Kidney (tissue), 13 donors: ENCODE measurements at regions not wholly inside any gene's neighbourhood (a gene's known extent, or its start where the extent isn't known, plus 50 kb on each side); places are given as distances from the start of the nearest gene placed in this dataset.

Experiments used
- DNase-seq, 5 donors: peaks; one replicate each; pipeline ENCODE4 v3.0.0-alpha.2; 2013 to 2020
- FAIRE-seq: peaks from 2 replicates; lab custom pipeline; 2012; peaks lifted over from hg19 to GRCh38; lab: Jason Lieb, UNC
- H3K27ac ChIP-seq, 2 donors: one replicate each; pipeline ENCODE4 v1.7.0; 2013; ENCODE audit warnings: low read depth in 2 of 2, low read length in 2 of 2, inconsistent platforms in 1 of 2
- H3K27me3 ChIP-seq: one replicate; pipeline ENCODE4 v1.7.1; 2013; ENCODE audit warnings: low read length, inconsistent platforms; ENCODE audit not compliant: control insufficient read depth, insufficient read depth
- H3K36me3 ChIP-seq, 3 donors: one replicate each; pipeline versions ENCODE4 v1.7.0 to v1.7.1; 2013; ENCODE audit warnings: low read length in 3 of 3, control low read depth in 1 of 3, inconsistent platforms in 1 of 3; ENCODE audit not compliant: insufficient read depth in 3 of 3, control insufficient read depth in 2 of 3
- H3K4me1 ChIP-seq, 3 donors: one replicate each; pipeline versions ENCODE4 v1.7.0 to v1.7.1; 2013; ENCODE audit warnings: low read length in 3 of 3, inconsistent platforms in 1 of 3, low read depth in 1 of 3; ENCODE audit not compliant: control insufficient read depth in 2 of 3, insufficient read depth in 2 of 3
- H3K4me3 ChIP-seq, 3 donors: one replicate each; pipeline versions ENCODE4 v1.7.0 to v1.8.1; 2013; ENCODE audit warnings: low read length in 3 of 3, control low read depth in 1 of 3, inconsistent platforms in 1 of 3
- H3K9ac ChIP-seq, 3 donors: one replicate each; pipeline versions ENCODE4 v1.7.0 to v1.7.1; 2013; ENCODE audit warnings: low read length in 3 of 3, control low read depth in 1 of 3, inconsistent platforms in 1 of 3
- H3K9me3 ChIP-seq, 3 donors: one replicate each; pipeline versions ENCODE4 v1.7.0 to v1.7.1; 2013; ENCODE audit warnings: low read length in 3 of 3, control low read depth in 1 of 3, inconsistent platforms in 1 of 3; ENCODE audit not compliant: control insufficient read depth in 2 of 3, insufficient read depth in 1 of 3
- CTCF ChIP-seq: IDR thresholded peaks from 3 replicates; pipeline ENCODE4 v1.5.1; 2012; ENCODE audit warnings: mild to moderate bottlenecking, moderate library complexity, borderline replicate concordance; ENCODE audit not compliant: insufficient read depth; ENCODE audit errors: extremely low read depth
- intact Hi-C: fragments of 100-400 bp; cut with DNase I; formaldehyde crosslinking; loops from one replicate; pipeline ENCODE4 v1.11.1; 2022
- donor health status: control.
- donor health status: control.
- donor health status: control.
- donor health status: control.
- donor health status: control.
- donor health status: DM: yes; HTN: yes; CAD: no.
- donor health status: Normal renal cell carcinoma (clear cell type).

DNA sequence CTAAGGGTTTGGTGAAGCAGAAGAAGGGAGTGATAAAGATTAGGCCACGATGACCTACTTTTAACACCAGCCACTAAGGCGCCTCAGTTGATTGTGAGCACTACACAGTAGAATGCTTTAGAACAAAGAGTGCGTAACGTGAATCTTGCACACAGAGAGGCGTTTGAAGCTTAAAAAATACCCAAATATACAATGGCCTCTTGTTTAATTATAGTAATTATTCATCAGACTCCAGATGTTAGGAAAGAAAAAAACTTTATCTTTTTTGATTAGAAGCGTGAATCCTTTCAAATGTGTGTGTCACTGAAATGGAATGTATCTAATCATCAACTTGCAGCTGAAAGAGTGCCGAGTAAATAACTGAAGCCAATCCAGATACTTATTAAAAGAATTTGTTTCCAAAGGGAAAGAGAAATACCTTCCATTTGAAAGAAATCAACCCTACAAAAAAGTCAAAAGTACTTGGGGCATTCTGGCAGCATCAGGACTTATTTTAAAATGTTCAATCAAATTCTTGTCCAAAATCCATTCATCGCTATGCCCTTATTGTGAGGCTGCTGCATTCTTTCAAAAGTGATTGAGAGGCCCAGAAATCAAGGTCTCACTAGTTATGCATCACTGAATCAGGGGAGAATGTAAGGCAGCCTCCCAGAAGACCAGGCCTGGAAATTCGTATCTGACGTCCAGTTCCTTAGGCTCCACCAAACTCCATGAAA is 337.5 kb downstream of the ZNF608 start:
- no peak for FAIRE-seq
- DNase-seq, result peak in 2 of 5 donors; percentile 36 to 49
- H3K27ac ChIP-seq, result no peak overlapping the region
- no peak for TF ChIP-seq CTCF
- intact Hi-C loops, result no loop called here
- no peaks in the 10 kb centered on the region for H3K9me3 ChIP-seq
- H3K4me3 ChIP-seq, result no peak overlapping the region
- H3K27me3 ChIP-seq, result no peaks in the 10 kb centered on the region
- peaks cover 0 to 2% (median 0%) of the 10 kb centered on the region in 3 donors for H3K4me1 ChIP-seq
- no peaks in the 10 kb centered on the region for H3K36me3 ChIP-seq
- H3K9ac ChIP-seq, result no peak overlapping the region

DNA sequence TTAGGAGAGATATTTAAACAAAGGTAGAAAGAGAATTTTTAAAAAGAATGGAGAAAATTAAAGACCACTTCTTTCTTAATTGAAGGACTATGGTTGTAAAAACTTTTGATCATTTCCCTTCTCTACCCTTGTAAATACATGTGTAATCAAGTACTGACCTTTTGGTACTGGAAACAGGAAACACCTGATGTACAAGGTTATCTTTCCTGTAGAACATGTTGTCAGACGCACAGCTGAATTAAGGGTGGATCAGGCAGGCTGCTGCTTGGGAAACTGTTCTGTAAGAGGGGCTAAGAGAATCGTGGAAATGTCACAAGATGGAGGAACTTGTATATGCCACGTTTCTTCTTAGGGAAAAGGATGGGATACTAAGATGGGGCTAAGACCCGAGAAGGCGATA is 341.6 kb downstream of the ZNF608 start:
- Histone ChIP-seq H3K9me3 (no peaks in the 10 kb centered on the region), H3K27me3 (no peaks in the 10 kb centered on the region), H3K27ac (no peak overlapping the region), H3K4me1 (peaks cover 0 to 4% (median 0%) of the 10 kb centered on the region in 3 donors), H3K36me3 (no peaks in the 10 kb centered on the region), H3K9ac (no peak overlapping the region), H3K4me3 (no peak overlapping the region)
- DNase-seq, result no peak
- no peak for FAIRE-seq
- TF ChIP-seq CTCF, result no peak
- intact Hi-C loops, result no loop called here

GRCh38 chr5:124403281-124403680 is 343.2 kb downstream of the ZNF608 start:
- Histone ChIP-seq H3K27ac (no peak overlapping the region), H3K9ac (no peak overlapping the region), H3K4me3 (no peak overlapping the region), H3K9me3 (no peaks in the 10 kb centered on the region), H3K4me1 (peaks cover 0 to 4% (median 2%) of the 10 kb centered on the region in 3 donors), H3K36me3 (no peaks in the 10 kb centered on the region), H3K27me3 (no peaks in the 10 kb centered on the region)
- no peak for FAIRE-seq
- intact Hi-C loops, result no loop called here
- no peak for TF ChIP-seq CTCF
- DNase-seq, result no peak

GRCh38 chr5:124402144-124402581 is 344.3 kb downstream of the ZNF608 start:
- intact Hi-C loops, result no loop called here

More at GRCh38 chr5:124402144-124402581, 344.3 kb downstream of the ZNF608 start:
- FAIRE-seq (no peak), DNase-seq (no peak)
- H3K27me3 ChIP-seq, result no peaks in the 10 kb centered on the region
- no peak overlapping the region for H3K4me3 ChIP-seq
- H3K27ac ChIP-seq, result no peak overlapping the region
- H3K9me3 ChIP-seq, result no peaks in the 10 kb centered on the region
- no peak for TF ChIP-seq CTCF
- no peaks in the 10 kb centered on the region for H3K36me3 ChIP-seq
- no peak overlapping the region for H3K9ac ChIP-seq
- H3K4me1 ChIP-seq, result peaks cover 0 to 4% (median 2%) of the 10 kb centered on the region in 3 donors
